ENCODE measurements at regions not wholly inside any gene's neighbourhood (a gene's known extent, or its start where the extent isn't known, plus 50 kb on each side); places are given as distances from the start of the nearest gene placed in this dataset.

DNA sequence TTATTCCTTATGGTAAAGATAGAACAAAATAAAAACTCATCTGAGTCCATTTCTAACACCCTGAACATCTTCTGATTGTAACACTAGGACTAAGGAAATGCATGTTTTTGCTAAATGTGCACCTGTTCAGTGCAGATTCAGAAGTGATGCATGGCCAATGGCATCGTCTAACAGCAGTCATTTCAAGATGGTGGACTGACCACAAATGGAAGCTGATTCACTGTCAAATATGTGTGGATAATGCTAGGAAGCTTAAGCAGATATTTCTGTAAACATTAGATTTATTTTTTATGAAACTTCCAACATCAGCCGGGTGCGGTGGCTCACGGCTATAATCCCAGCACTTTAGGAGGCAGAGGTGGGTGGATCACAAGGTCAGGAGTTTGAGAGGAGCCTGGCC, 394.8 kb downstream of the SAMD5 start:
- TF ChIP-seq YY1 (IDR thresholded peaks at IDR 0.05; ENCODE audit: insufficient read depth, insufficient read length), result no peak
- TF ChIP-seq SUZ12 (IDR thresholded peaks at IDR 0.05; ENCODE audit: extremely low read depth, insufficient read depth, insufficient read length), result no peak
- TF ChIP-seq ZNF274 (IDR thresholded peaks at IDR 0.05; ENCODE audit: low read depth, low read length), result no peak
- H3K9ac ChIP-seq (ENCODE audit: insufficient read length, low read depth), result no peak overlapping the region
- H3K27me3 ChIP-seq (ENCODE audit: insufficient read depth, insufficient read length), result no peaks in the 10 kb centered on the region
- no peaks in the 10 kb centered on the region for H3K36me3 ChIP-seq (ENCODE audit: insufficient read depth, insufficient read length, low read length)
- no peak overlapping the region for H3K4me3 ChIP-seq (ENCODE audit: insufficient read length, low read depth)
- no peaks in the 10 kb centered on the region for H3K9me3 ChIP-seq (ENCODE audit: insufficient read depth, low read length)
- H3K4me1 ChIP-seq (ENCODE audit: insufficient read depth, insufficient read length), result no peaks in the 10 kb centered on the region
- DNase-seq (ENCODE audit: low read depth, low spot score), result no peak

DNA sequence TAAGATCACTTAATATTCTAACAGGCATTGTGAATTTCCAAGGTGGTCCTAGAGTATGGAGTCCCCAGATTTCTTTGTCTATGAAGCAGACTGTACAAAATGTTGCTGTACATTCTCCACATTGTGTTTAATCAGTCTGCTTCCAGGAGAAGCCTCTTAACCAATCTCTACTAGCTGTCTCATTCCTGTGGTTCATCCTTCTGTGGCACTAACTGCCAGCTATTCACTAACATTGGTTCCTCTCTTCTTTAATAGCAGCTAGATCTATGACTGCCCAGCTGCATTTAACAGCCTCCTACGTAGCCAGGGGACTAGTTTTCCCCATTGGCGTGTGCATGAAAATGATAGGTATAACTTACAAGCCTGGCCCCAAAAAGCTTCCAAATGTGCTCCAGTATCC, 395.4 kb downstream of the SAMD5 start:
- no peaks in the 10 kb centered on the region for H3K4me1 ChIP-seq (ENCODE audit: insufficient read depth, insufficient read length)
- no peaks in the 10 kb centered on the region for H3K36me3 ChIP-seq (ENCODE audit: insufficient read depth, insufficient read length, low read length)
- H3K9ac ChIP-seq (ENCODE audit: insufficient read length, low read depth), result no peak overlapping the region
- H3K4me3 ChIP-seq (ENCODE audit: insufficient read length, low read depth), result no peak overlapping the region
- no peak for DNase-seq (ENCODE audit: low read depth, low spot score)
- no peaks in the 10 kb centered on the region for H3K9me3 ChIP-seq (ENCODE audit: insufficient read depth, low read length)
- H3K27me3 ChIP-seq (ENCODE audit: insufficient read depth, insufficient read length), result no peaks in the 10 kb centered on the region
- TF ChIP-seq YY1 (IDR thresholded peaks at IDR 0.05; ENCODE audit: insufficient read depth, insufficient read length), result no peak
- no peak for TF ChIP-seq ZNF274 (IDR thresholded peaks at IDR 0.05; ENCODE audit: low read depth, low read length)
- TF ChIP-seq SUZ12 (IDR thresholded peaks at IDR 0.05; ENCODE audit: extremely low read depth, insufficient read depth, insufficient read length), result no peak

DNA sequence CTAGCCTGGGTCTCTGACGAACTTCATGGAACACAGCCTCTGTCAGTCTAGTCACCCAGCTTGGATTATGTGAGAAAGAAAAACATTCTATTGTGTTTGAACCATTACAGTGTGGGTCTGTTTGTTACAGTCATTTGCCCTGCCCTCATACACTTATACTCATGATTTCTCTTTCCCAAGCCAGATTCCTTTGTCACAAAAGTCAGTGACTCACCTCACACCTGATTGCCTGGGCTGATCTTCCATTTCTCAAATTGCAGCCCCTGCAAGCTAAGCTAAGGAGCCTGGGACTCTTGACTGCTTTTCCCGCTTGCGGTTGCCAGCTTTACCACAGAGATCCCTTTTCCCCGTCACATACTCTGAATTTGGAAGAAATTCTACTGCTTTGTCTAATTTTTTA, 395.9 kb downstream of the SAMD5 start:
- Histone ChIP-seq H3K9ac (ENCODE audit: insufficient read length, low read depth) (no peak overlapping the region), H3K4me3 (ENCODE audit: insufficient read length, low read depth) (no peak overlapping the region), H3K27me3 (ENCODE audit: insufficient read depth, insufficient read length) (no peaks in the 10 kb centered on the region), H3K36me3 (ENCODE audit: insufficient read depth, insufficient read length, low read length) (no peaks in the 10 kb centered on the region), H3K4me1 (ENCODE audit: insufficient read depth, insufficient read length) (no peaks in the 10 kb centered on the region), H3K9me3 (ENCODE audit: insufficient read depth, low read length) (no peaks in the 10 kb centered on the region)
- TF ChIP-seq SUZ12 (IDR thresholded peaks at IDR 0.05; ENCODE audit: extremely low read depth, insufficient read depth, insufficient read length) (no peak), YY1 (IDR thresholded peaks at IDR 0.05; ENCODE audit: insufficient read depth, insufficient read length) (no peak), ZNF274 (IDR thresholded peaks at IDR 0.05; ENCODE audit: low read depth, low read length) (no peak)
- no peak for DNase-seq (ENCODE audit: low read depth, low spot score)

DNA sequence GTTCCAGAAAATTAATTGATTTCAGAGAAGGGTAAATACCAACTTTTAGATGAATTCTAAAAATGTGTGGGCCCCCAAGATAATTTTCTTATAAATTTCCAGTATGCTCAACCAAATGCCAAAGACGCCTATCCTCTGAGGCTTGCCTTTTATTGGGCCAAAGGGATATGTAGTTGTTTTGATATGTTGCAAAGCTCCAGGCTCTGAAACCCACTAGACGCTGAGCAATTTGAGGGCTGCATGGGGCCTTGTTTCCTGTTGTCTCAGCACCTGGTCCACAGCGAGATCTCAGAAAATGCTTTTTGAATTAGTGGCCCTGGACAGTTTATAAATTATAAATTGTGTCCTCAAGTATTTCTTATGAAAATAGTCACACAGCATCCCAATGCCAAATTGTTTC, 397.2 kb downstream of the SAMD5 start:
- no peak for TF ChIP-seq SUZ12 (IDR thresholded peaks at IDR 0.05; ENCODE audit: extremely low read depth, insufficient read depth, insufficient read length)
- no peak for TF ChIP-seq ZNF274 (IDR thresholded peaks at IDR 0.05; ENCODE audit: low read depth, low read length)
- no peak for TF ChIP-seq YY1 (IDR thresholded peaks at IDR 0.05; ENCODE audit: insufficient read depth, insufficient read length)
- no peaks in the 10 kb centered on the region for H3K27me3 ChIP-seq (ENCODE audit: insufficient read depth, insufficient read length)
- no peak overlapping the region for H3K9ac ChIP-seq (ENCODE audit: insufficient read length, low read depth)
- H3K4me1 ChIP-seq (ENCODE audit: insufficient read depth, insufficient read length), result no peaks in the 10 kb centered on the region
- no peak overlapping the region for H3K4me3 ChIP-seq (ENCODE audit: insufficient read length, low read depth)
- H3K36me3 ChIP-seq (ENCODE audit: insufficient read depth, insufficient read length, low read length), result no peaks in the 10 kb centered on the region
- DNase-seq (ENCODE audit: low read depth, low spot score), result no peak
- H3K9me3 ChIP-seq (ENCODE audit: insufficient read depth, low read length), result no peaks in the 10 kb centered on the region

DNA sequence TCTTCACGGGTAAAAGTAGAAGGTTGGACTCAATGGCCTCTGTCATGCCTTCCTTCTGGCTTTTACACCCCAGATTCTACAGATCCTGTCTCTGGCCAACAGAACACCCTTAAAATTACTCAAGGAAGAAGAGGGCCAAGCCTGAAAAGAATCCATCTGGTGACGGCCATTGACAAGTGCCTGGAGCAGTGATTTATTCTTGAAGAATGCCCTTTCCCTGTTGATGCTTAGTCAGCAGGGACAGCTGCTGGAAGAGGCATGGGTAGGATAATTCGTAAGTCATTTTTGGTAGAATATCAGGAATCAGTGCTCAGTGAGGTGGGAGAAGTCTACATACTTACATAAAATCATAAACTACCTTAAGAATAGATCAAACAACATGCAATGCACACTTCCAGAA, 397.9 kb downstream of the SAMD5 start:
- H3K9ac ChIP-seq (ENCODE audit: insufficient read length, low read depth), result no peak overlapping the region
- H3K36me3 ChIP-seq (ENCODE audit: insufficient read depth, insufficient read length, low read length), result no peaks in the 10 kb centered on the region
- H3K9me3 ChIP-seq (ENCODE audit: insufficient read depth, low read length), result no peaks in the 10 kb centered on the region
- no peak overlapping the region for H3K4me3 ChIP-seq (ENCODE audit: insufficient read length, low read depth)
- no peaks in the 10 kb centered on the region for H3K4me1 ChIP-seq (ENCODE audit: insufficient read depth, insufficient read length)
- no peaks in the 10 kb centered on the region for H3K27me3 ChIP-seq (ENCODE audit: insufficient read depth, insufficient read length)
- TF ChIP-seq SUZ12 (IDR thresholded peaks at IDR 0.05; ENCODE audit: extremely low read depth, insufficient read depth, insufficient read length) (no peak), YY1 (IDR thresholded peaks at IDR 0.05; ENCODE audit: insufficient read depth, insufficient read length) (no peak), ZNF274 (IDR thresholded peaks at IDR 0.05; ENCODE audit: low read depth, low read length) (no peak)
- DNase-seq (ENCODE audit: low read depth, low spot score), result no peak

DNA sequence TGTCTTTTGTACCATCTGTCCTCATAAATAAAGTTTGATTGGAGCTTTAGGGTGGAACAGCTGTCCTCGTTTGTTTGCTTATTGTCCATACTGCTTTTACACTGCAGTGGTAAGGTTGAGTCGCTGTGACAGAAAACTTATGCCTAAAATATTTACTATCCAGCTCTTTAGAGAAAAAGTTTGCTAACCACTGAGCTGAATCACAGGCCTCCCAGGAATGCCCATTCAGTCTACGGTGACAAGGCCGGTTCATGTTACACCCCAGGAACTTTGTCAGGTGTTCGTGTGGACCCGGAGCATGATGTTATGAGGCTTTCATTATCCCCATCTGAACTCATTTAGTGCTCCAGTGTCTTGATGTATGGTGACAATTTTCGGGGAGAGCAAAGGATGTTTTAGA, 401.1 kb downstream of the SAMD5 start:
- Histone ChIP-seq H3K9ac (ENCODE audit: insufficient read length, low read depth) (no peak overlapping the region), H3K4me3 (ENCODE audit: insufficient read length, low read depth) (no peak overlapping the region), H3K4me1 (ENCODE audit: insufficient read depth, insufficient read length) (no peaks in the 10 kb centered on the region), H3K27me3 (ENCODE audit: insufficient read depth, insufficient read length) (no peaks in the 10 kb centered on the region), H3K36me3 (ENCODE audit: insufficient read depth, insufficient read length, low read length) (no peaks in the 10 kb centered on the region), H3K9me3 (ENCODE audit: insufficient read depth, low read length) (no peaks in the 10 kb centered on the region)
- DNase-seq (ENCODE audit: low read depth, low spot score), result no peak
- no peak for TF ChIP-seq ZNF274 (IDR thresholded peaks at IDR 0.05; ENCODE audit: low read depth, low read length)
- TF ChIP-seq SUZ12 (IDR thresholded peaks at IDR 0.05; ENCODE audit: extremely low read depth, insufficient read depth, insufficient read length), result no peak
- no peak for TF ChIP-seq YY1 (IDR thresholded peaks at IDR 0.05; ENCODE audit: insufficient read depth, insufficient read length)

DNA sequence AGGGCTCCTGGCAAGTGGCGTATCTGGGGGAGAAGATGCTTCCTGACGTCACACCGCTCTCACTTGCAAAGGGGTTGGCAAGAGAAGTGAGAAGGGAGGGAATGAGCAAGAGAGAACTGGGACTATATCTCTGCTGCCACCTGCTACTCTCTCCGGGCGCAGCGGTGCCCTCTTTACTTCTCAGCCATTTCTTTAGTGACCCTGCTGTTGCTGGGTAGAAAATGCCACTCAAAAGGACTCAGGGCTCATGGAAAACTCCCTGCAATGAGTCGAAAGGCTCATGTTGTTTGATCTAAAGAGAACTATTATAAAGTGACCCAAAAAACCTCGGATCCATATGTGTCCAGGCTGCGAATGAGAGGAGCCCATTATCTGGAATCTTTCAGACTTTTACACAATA, 401.8 kb downstream of the SAMD5 start:
- DNase-seq (ENCODE audit: low read depth, low spot score), result no peak
- Histone ChIP-seq H3K4me3 (ENCODE audit: insufficient read length, low read depth) (no peak overlapping the region), H3K36me3 (ENCODE audit: insufficient read depth, insufficient read length, low read length) (no peaks in the 10 kb centered on the region), H3K27me3 (ENCODE audit: insufficient read depth, insufficient read length) (no peaks in the 10 kb centered on the region), H3K9ac (ENCODE audit: insufficient read length, low read depth) (no peak overlapping the region), H3K9me3 (ENCODE audit: insufficient read depth, low read length) (no peaks in the 10 kb centered on the region), H3K4me1 (ENCODE audit: insufficient read depth, insufficient read length) (no peaks in the 10 kb centered on the region)
- no peak for TF ChIP-seq YY1 (IDR thresholded peaks at IDR 0.05; ENCODE audit: insufficient read depth, insufficient read length)
- TF ChIP-seq ZNF274 (IDR thresholded peaks at IDR 0.05; ENCODE audit: low read depth, low read length), result no peak
- no peak for TF ChIP-seq SUZ12 (IDR thresholded peaks at IDR 0.05; ENCODE audit: extremely low read depth, insufficient read depth, insufficient read length)

DNA sequence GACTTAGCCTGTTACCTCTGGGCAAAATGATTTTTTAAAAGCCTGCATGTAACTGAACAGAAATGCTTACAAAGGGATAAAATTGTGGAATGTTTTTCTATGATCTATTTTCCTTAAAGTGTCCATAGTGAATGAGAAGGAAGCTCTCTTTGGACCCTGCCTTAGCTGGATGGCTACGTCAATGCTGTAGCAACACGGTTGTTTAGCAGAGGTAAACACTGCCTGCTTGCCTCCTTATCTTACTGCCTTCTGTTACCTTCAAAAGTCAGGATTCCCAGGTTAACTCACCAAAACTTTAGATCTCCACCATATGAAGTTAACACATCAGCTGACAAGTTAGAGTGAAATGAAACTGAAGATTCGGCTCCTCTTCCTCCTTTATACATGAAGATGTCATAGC, 402.6 kb downstream of the SAMD5 start:
- H3K9ac ChIP-seq (ENCODE audit: insufficient read length, low read depth), result no peak overlapping the region
- DNase-seq (ENCODE audit: low read depth, low spot score), result no peak
- no peaks in the 10 kb centered on the region for H3K4me1 ChIP-seq (ENCODE audit: insufficient read depth, insufficient read length)
- H3K27me3 ChIP-seq (ENCODE audit: insufficient read depth, insufficient read length), result no peaks in the 10 kb centered on the region
- TF ChIP-seq YY1 (IDR thresholded peaks at IDR 0.05; ENCODE audit: insufficient read depth, insufficient read length) (no peak), ZNF274 (IDR thresholded peaks at IDR 0.05; ENCODE audit: low read depth, low read length) (no peak), SUZ12 (IDR thresholded peaks at IDR 0.05; ENCODE audit: extremely low read depth, insufficient read depth, insufficient read length) (no peak)
- H3K4me3 ChIP-seq (ENCODE audit: insufficient read length, low read depth), result no peak overlapping the region
- no peaks in the 10 kb centered on the region for H3K9me3 ChIP-seq (ENCODE audit: insufficient read depth, low read length)
- no peaks in the 10 kb centered on the region for H3K36me3 ChIP-seq (ENCODE audit: insufficient read depth, insufficient read length, low read length)

Measured in NT2/D1 (cell line).